HEK293 (cell line): ENCODE measurements at regions not wholly inside any gene's neighbourhood (a gene's known extent, or its start where the extent isn't known, plus 50 kb on each side); places are given as distances from the start of the nearest gene placed in this dataset.

ENCODE experiments used
- CTCF ChIA-PET: fragments of 350-600 bp; formaldehyde crosslinking; extraction: SDS; loops from one replicate; lab custom pipeline; 2021; ENCODE audit warnings: antibody characterized with exemption; lab: Yijun Ruan, JAX
- POLR2A ChIA-PET: fragments of 300-600 bp; formaldehyde crosslinking; extraction: SDS; loops from one replicate; lab custom pipeline; 2020; ENCODE audit warnings: antibody characterized with exemption, inconsistent platforms; lab: Yijun Ruan, JAX
- H3K27ac ChIP-seq: fragments of 200-500 bp; sonication (Bioruptor generic); 2 replicates; pipeline ENCODE4 v1.5.1; 2014; ENCODE audit warnings: low read depth, low read length, control low read depth, inconsistent platforms; ENCODE audit errors: extremely low read depth
- H3K36me3 ChIP-seq, 2 experiments: fragments of 200-500 bp in 1 of 2; sonication (Bioruptor generic) in 1 of 2; 1 replicate in 1 of 2; 2 replicates in 1 of 2; pipeline ENCODE4 v1.5.1; 2014 to 2017; ENCODE audit warnings: inconsistent platforms in 2 of 2, low read length in 2 of 2; ENCODE audit not compliant: control insufficient read depth in 2 of 2, insufficient read depth in 1 of 2
- H3K4me1 ChIP-seq: fragments of 200-500 bp; sonication (Bioruptor generic); 2 replicates; pipeline ENCODE4 v1.5.1; 2014; ENCODE audit warnings: mild to moderate bottlenecking, low read length, inconsistent platforms; ENCODE audit not compliant: control insufficient read depth, insufficient read depth
- H3K4me3 ChIP-seq: 2 replicates; pipeline ENCODE4 v1.5.1; 2011; ENCODE audit warnings: low read depth, mild to moderate bottlenecking, control low read depth, low read length, moderate library complexity
- H3K9me3 ChIP-seq: fragments of 200-500 bp; sonication (Bioruptor generic); 2 replicates; pipeline ENCODE4 v1.5.1; 2014; ENCODE audit warnings: low read depth, low read length, inconsistent platforms; ENCODE audit not compliant: control insufficient read depth, insufficient read depth
- GFI1B ChIP-seq: fragments of 450-650 bp; formaldehyde crosslinking; IDR thresholded peaks from 2 replicates; pipeline ENCODE4 v1.5.1; 2016; ENCODE audit warnings: missing biosample characterization, missing genetic modification characterization
- GLIS2 ChIP-seq: fragments of 450-650 bp; formaldehyde crosslinking; IDR thresholded peaks from 2 replicates; pipeline ENCODE4 v1.5.1; 2016; ENCODE audit warnings: missing biosample characterization, missing genetic modification characterization
- REPIN1 ChIP-seq: fragments of 450-650 bp; formaldehyde crosslinking; IDR thresholded peaks from 2 replicates; pipeline ENCODE4 v1.5.1; 2017; ENCODE audit warnings: missing biosample characterization, missing genetic modification characterization, low read depth
- YY1 ChIP-seq: fragments of 450-650 bp; formaldehyde crosslinking; IDR thresholded peaks from 2 replicates; pipeline ENCODE4 v1.5.1; 2018; ENCODE audit warnings: missing biosample characterization, missing genetic modification characterization
- ZBTB20 ChIP-seq: fragments of 450-650 bp; formaldehyde crosslinking; IDR thresholded peaks from 2 replicates; pipeline ENCODE4 v1.5.1; 2016; ENCODE audit warnings: missing biosample characterization, missing genetic modification characterization
- ZBTB48 ChIP-seq: fragments of 450-650 bp; formaldehyde crosslinking; IDR thresholded peaks from 2 replicates; pipeline ENCODE4 v1.5.1; 2016; ENCODE audit warnings: missing biosample characterization, missing genetic modification characterization
- ZBTB7A ChIP-seq: fragments of 450-650 bp; formaldehyde crosslinking; IDR thresholded peaks from 2 replicates; pipeline ENCODE4 v1.5.1; 2016; ENCODE audit warnings: low read depth, missing biosample characterization, missing genetic modification characterization
- ZNF133 ChIP-seq: fragments of 450-650 bp; formaldehyde crosslinking; IDR thresholded peaks from 2 replicates; pipeline ENCODE4 v1.5.1; 2016; ENCODE audit warnings: missing biosample characterization, missing genetic modification characterization
- ZNF138 ChIP-seq: fragments of 450-650 bp; formaldehyde crosslinking; IDR thresholded peaks from 2 replicates; pipeline ENCODE4 v1.5.1; 2016; ENCODE audit warnings: missing biosample characterization, missing genetic modification characterization, borderline replicate concordance
- ZNF146 ChIP-seq: fragments of 450-650 bp; formaldehyde crosslinking; IDR thresholded peaks from 2 replicates; pipeline ENCODE4 v1.5.1; 2016; ENCODE audit warnings: missing biosample characterization, missing genetic modification characterization
- ZNF157 ChIP-seq: fragments of 450-650 bp; formaldehyde crosslinking; IDR thresholded peaks from 2 replicates; pipeline ENCODE4 v1.5.1; 2016; ENCODE audit warnings: missing biosample characterization, missing genetic modification characterization
- ZNF169 ChIP-seq: fragments of 450-650 bp; formaldehyde crosslinking; IDR thresholded peaks from 2 replicates; pipeline ENCODE4 v1.5.1; 2016; ENCODE audit warnings: missing biosample characterization, missing genetic modification characterization
- ZNF292 ChIP-seq: fragments of 450-650 bp; formaldehyde crosslinking; IDR thresholded peaks from 2 replicates; pipeline ENCODE4 v1.5.1; 2016; ENCODE audit warnings: low read depth, missing biosample characterization, missing genetic modification characterization, borderline replicate concordance
- ZNF341 ChIP-seq: fragments of 450-650 bp; formaldehyde crosslinking; IDR thresholded peaks from 2 replicates; pipeline ENCODE4; 2016; ENCODE audit warnings: low read depth, missing biosample characterization, missing genetic modification characterization
- ZNF571 ChIP-seq: fragments of 450-650 bp; formaldehyde crosslinking; IDR thresholded peaks from 2 replicates; pipeline ENCODE4 v1.5.0; 2017; ENCODE audit warnings: missing biosample characterization, missing genetic modification characterization
- ZNF600 ChIP-seq: fragments of 450-650 bp; formaldehyde crosslinking; IDR thresholded peaks from 2 replicates; pipeline ENCODE4 v1.5.1; 2016; ENCODE audit warnings: missing biosample characterization, missing genetic modification characterization
- ZNF624 ChIP-seq: fragments of 450-650 bp; formaldehyde crosslinking; IDR thresholded peaks from 2 replicates; pipeline ENCODE4 v1.5.1; 2017; ENCODE audit warnings: missing biosample characterization, missing genetic modification characterization
- ZNF658 ChIP-seq: fragments of 450-650 bp; formaldehyde crosslinking; IDR thresholded peaks from 2 replicates; pipeline ENCODE4; 2016; ENCODE audit warnings: missing biosample characterization, missing genetic modification characterization
- ZNF660 ChIP-seq: fragments of 450-650 bp; IDR thresholded peaks from 2 replicates; pipeline ENCODE4 v1.5.1; 2018; ENCODE audit warnings: missing biosample characterization, mild to moderate bottlenecking, missing genetic modification characterization
- ZNF677 ChIP-seq: fragments of 450-650 bp; IDR thresholded peaks from 2 replicates; pipeline ENCODE4 v1.5.0; 2018; ENCODE audit warnings: missing biosample characterization, mild to moderate bottlenecking, missing genetic modification characterization, moderate library complexity
- ZNF776 ChIP-seq: fragments of 450-650 bp; formaldehyde crosslinking; IDR thresholded peaks from 2 replicates; pipeline ENCODE4 v1.5.0; 2017; ENCODE audit warnings: missing biosample characterization, missing genetic modification characterization, borderline replicate concordance
- ZNF785 ChIP-seq: fragments of 450-650 bp; formaldehyde crosslinking; IDR thresholded peaks from 2 replicates; pipeline ENCODE4 v1.5.1; 2016; ENCODE audit warnings: missing biosample characterization, missing genetic modification characterization
- ZSCAN23 ChIP-seq: fragments of 450-650 bp; formaldehyde crosslinking; IDR thresholded peaks from 2 replicates; pipeline ENCODE4 v1.5.1; 2016; ENCODE audit warnings: missing biosample characterization, missing genetic modification characterization
- TF ChIP-seq, protein P1 (sequence below): fragments of 450-650 bp; formaldehyde crosslinking; optimal IDR thresholded peaks from 2 replicates; pipeline ENCODE3; 2016; ENCODE audit warnings: missing biosample characterization, mild to moderate bottlenecking, missing genetic modification characterization
- TF ChIP-seq, protein P2 (sequence below): fragments of 450-650 bp; formaldehyde crosslinking; IDR thresholded peaks from 2 replicates; pipeline ENCODE4 v1.5.1; 2017; ENCODE audit warnings: missing biosample characterization, mild to moderate bottlenecking, missing genetic modification characterization, moderate library complexity
- TF ChIP-seq, protein P3 (sequence below): fragments of 450-650 bp; formaldehyde crosslinking; IDR thresholded peaks from 2 replicates; pipeline ENCODE4 v1.5.1; 2016; ENCODE audit warnings: missing biosample characterization, missing genetic modification characterization
- TF ChIP-seq, protein P4 (sequence below): fragments of 450-650 bp; formaldehyde crosslinking; IDR thresholded peaks from 2 replicates; pipeline ENCODE4 v1.5.1; 2016; ENCODE audit warnings: missing biosample characterization, missing genetic modification characterization, low read depth
- TF ChIP-seq, protein P5 (sequence below): fragments of 450-650 bp; formaldehyde crosslinking; IDR thresholded peaks from 2 replicates; pipeline ENCODE4 v1.5.1; 2017; ENCODE audit warnings: missing biosample characterization, missing genetic modification characterization

DNA sequence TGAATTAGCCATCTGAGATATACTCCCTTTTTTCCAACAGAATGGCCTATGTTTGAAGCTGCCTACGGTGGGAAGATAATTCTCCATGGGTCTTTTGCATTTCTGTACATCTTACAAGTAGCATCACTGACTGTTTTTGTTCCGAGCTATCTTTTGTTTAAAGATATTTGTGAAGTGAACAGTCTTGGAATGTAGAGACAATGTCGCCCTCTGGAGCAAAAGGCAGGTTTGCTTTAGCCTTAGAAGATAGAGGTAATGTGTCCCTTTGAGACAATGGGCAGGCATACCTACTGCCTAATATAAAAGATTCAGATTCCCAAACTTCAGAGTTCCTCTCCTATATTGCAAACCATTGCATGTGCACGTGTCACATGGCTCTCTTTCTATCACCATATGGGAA lies 347.8 kb upstream of the CNR1 start:
- no peaks in the 10 kb centered on the region for H3K4me1 ChIP-seq
- H3K4me3 ChIP-seq = no peak overlapping the region
- H3K9me3 ChIP-seq = no peaks in the 10 kb centered on the region
- TF ChIP-seq ZNF600 (tag by site-specific recombination) (no peak), GFI1B (no peak), ZNF146 (no peak), ZNF660 (tag by site-specific recombination) (no peak), ZSCAN23 (tag by site-specific recombination) (no peak), ZBTB7A (tag by site-specific recombination) (no peak), ZNF138 (tag by site-specific recombination) (no peak), REPIN1 (tag by site-specific recombination) (no peak), ZBTB20 (tag by site-specific recombination) (no peak), ZNF624 (tag by site-specific recombination) (no peak), YY1 (tag by site-specific recombination) (no peak), ZNF785 (tag by site-specific recombination) (no peak), ZNF169 (tag by site-specific recombination) (no peak), ZNF776 (no peak), ZNF157 (no peak), ZNF341 (tag by site-specific recombination) (no peak), ZBTB48 (tag by site-specific recombination) (no peak)
- TF ChIP-seq, protein P1, sequence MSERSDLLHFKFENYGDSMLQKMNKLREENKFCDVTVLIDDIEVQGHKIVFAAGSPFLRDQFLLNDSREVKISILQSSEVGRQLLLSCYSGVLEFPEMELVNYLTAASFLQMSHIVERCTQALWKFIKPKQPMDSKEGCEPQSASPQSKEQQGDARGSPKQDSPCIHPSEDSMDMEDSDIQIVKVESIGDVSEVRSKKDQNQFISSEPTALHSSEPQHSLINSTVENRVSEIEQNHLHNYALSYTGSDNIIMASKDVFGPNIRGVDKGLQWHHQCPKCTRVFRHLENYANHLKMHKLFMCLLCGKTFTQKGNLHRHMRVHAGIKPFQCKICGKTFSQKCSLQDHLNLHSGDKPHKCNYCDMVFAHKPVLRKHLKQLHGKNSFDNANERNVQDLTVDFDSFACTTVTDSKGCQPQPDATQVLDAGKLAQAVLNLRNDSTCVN (tag by site-specific recombination) = no peak
- TF ChIP-seq, protein P2, sequence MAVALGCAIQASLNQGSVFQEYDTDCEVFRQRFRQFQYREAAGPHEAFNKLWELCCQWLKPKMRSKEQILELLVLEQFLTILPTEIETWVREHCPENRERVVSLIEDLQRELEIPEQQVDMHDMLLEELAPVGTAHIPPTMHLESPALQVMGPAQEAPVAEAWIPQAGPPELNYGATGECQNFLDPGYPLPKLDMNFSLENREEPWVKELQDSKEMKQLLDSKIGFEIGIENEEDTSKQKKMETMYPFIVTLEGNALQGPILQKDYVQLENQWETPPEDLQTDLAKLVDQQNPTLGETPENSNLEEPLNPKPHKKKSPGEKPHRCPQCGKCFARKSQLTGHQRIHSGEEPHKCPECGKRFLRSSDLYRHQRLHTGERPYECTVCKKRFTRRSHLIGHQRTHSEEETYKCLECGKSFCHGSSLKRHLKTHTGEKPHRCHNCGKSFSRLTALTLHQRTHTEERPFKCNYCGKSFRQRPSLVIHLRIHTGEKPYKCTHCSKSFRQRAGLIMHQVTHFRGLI (tag by site-specific recombination) = no peak
- TF ChIP-seq, protein P3, sequence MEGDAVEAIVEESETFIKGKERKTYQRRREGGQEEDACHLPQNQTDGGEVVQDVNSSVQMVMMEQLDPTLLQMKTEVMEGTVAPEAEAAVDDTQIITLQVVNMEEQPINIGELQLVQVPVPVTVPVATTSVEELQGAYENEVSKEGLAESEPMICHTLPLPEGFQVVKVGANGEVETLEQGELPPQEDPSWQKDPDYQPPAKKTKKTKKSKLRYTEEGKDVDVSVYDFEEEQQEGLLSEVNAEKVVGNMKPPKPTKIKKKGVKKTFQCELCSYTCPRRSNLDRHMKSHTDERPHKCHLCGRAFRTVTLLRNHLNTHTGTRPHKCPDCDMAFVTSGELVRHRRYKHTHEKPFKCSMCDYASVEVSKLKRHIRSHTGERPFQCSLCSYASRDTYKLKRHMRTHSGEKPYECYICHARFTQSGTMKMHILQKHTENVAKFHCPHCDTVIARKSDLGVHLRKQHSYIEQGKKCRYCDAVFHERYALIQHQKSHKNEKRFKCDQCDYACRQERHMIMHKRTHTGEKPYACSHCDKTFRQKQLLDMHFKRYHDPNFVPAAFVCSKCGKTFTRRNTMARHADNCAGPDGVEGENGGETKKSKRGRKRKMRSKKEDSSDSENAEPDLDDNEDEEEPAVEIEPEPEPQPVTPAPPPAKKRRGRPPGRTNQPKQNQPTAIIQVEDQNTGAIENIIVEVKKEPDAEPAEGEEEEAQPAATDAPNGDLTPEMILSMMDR (tag by site-specific recombination) = no peak
- POLR2A ChIA-PET = interaction anchor here (0.7 kb wide), 1 partner anchor 1444 kb away, joined by 4 read pairs; no protein-coding TSS in a partner anchor
- CTCF ChIA-PET = no interaction called here
- no peaks in the 10 kb centered on the region for H3K36me3 ChIP-seq
- H3K27ac ChIP-seq = no peak overlapping the region

DNA sequence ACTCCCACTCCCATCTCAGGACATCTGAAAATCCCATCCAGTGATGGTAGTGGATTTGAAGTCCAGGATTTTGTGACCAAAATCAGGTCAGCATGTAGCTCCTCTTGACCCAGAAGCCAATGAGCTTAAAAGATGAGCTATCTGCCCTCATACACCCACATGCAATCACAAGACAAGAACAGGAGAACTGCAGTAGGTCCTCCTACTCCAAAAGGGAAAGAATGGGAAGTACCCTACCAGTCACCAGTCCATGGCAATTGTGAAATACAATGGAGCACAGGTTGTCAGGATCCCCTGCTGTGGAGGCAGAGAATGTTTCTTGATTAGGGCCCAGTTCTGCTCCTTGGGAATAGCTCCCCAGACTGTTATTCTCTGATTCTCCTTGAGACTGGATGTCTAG lies 347.3 kb upstream of the CNR1 start:
- H3K9me3 ChIP-seq = no peaks in the 10 kb centered on the region
- no peaks in the 10 kb centered on the region for H3K36me3 ChIP-seq
- CTCF ChIA-PET = interaction anchor here (0.6 to 1.5 kb wide), 2 partner anchors 23 to 902 kb away, joined by 3 read pairs; no protein-coding TSS in a partner anchor
- no peak overlapping the region for H3K27ac ChIP-seq
- POLR2A ChIA-PET = no interaction called here
- no peak overlapping the region for H3K4me3 ChIP-seq
- H3K4me1 ChIP-seq = no peaks in the 10 kb centered on the region
- TF ChIP-seq ZNF292 (no peak), GLIS2 (tag by site-specific recombination) (no peak), ZNF571 (tag by site-specific recombination) (no peak), ZNF133 (no peak), ZNF677 (tag by site-specific recombination) (no peak), ZNF658 (no peak)
- TF ChIP-seq, protein P4, sequence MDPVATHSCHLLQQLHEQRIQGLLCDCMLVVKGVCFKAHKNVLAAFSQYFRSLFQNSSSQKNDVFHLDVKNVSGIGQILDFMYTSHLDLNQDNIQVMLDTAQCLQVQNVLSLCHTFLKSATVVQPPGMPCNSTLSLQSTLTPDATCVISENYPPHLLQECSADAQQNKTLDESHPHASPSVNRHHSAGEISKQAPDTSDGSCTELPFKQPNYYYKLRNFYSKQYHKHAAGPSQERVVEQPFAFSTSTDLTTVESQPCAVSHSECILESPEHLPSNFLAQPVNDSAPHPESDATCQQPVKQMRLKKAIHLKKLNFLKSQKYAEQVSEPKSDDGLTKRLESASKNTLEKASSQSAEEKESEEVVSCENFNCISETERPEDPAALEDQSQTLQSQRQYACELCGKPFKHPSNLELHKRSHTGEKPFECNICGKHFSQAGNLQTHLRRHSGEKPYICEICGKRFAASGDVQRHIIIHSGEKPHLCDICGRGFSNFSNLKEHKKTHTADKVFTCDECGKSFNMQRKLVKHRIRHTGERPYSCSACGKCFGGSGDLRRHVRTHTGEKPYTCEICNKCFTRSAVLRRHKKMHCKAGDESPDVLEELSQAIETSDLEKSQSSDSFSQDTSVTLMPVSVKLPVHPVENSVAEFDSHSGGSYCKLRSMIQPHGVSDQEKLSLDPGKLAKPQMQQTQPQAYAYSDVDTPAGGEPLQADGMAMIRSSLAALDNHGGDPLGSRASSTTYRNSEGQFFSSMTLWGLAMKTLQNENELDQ = no peak
- TF ChIP-seq, protein P5, sequence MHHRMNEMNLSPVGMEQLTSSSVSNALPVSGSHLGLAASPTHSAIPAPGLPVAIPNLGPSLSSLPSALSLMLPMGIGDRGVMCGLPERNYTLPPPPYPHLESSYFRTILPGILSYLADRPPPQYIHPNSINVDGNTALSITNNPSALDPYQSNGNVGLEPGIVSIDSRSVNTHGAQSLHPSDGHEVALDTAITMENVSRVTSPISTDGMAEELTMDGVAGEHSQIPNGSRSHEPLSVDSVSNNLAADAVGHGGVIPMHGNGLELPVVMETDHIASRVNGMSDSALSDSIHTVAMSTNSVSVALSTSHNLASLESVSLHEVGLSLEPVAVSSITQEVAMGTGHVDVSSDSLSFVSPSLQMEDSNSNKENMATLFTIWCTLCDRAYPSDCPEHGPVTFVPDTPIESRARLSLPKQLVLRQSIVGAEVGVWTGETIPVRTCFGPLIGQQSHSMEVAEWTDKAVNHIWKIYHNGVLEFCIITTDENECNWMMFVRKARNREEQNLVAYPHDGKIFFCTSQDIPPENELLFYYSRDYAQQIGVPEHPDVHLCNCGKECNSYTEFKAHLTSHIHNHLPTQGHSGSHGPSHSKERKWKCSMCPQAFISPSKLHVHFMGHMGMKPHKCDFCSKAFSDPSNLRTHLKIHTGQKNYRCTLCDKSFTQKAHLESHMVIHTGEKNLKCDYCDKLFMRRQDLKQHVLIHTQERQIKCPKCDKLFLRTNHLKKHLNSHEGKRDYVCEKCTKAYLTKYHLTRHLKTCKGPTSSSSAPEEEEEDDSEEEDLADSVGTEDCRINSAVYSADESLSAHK (tag by site-specific recombination) = no peak
